ENCODE measurements at regions not wholly inside any gene's neighbourhood (a gene's known extent, or its start where the extent isn't known, plus 50 kb on each side); places are given as distances from the start of the nearest gene placed in this dataset.

DNA sequence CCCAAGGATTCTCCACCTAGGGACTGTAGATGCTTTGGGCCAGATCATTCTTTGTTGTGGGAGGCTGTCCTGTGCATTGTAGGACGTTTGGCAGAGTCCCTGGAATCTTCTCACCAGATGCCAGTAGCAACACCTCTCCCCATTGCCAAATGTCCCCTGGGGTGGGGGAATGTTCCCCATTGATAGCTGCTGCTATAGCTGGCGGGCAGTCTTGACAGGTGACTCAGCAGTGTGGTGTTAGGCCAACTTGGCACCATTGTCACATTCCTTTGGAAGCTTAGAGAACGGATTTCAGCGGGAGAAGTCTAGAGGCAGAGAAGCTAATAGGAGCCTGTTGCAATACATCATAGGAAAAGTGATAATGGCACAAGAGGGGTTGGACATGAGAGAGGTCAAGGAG is 495.7 kb upstream of the SMIM21 start:
- TF ChIP-seq FOXM1 (IDR thresholded peaks at IDR 0.05; ENCODE audit: borderline replicate concordance) (no peak), SP1 (IDR thresholded peaks at IDR 0.05) (no peak), NFRKB (IDR thresholded peaks at IDR 0.05) (no peak), SUZ12 (IDR thresholded peaks at IDR 0.05) (no peak), CTBP1 (IDR thresholded peaks at IDR 0.05; ENCODE audit: borderline replicate concordance) (no peak)
